ENCODE measurements at regions not wholly inside any gene's neighbourhood (a gene's known extent, or its start where the extent isn't known, plus 50 kb on each side); places are given as distances from the start of the nearest gene placed in this dataset.

- no peak for TF ChIP-seq POLR2A (IDR thresholded peaks at IDR 0.05; ENCODE audit: low read depth, low read length)
- TF ChIP-seq POLR2AphosphoS5 (IDR thresholded peaks at IDR 0.05; ENCODE audit: low read depth, low read length): no peak
- no peak for TF ChIP-seq TAF1 (IDR thresholded peaks at IDR 0.05; ENCODE audit: borderline replicate concordance, low read depth, low read length)
Measured at GRCh38 chr2:14952400-14952963, 320.0 kb downstream of the LRATD1 start.

Measured in GM12892 (cell line).